ENCODE measurements at regions not wholly inside any gene's neighbourhood (a gene's known extent, or its start where the extent isn't known, plus 50 kb on each side); places are given as distances from the start of the nearest gene placed in this dataset.

DNA sequence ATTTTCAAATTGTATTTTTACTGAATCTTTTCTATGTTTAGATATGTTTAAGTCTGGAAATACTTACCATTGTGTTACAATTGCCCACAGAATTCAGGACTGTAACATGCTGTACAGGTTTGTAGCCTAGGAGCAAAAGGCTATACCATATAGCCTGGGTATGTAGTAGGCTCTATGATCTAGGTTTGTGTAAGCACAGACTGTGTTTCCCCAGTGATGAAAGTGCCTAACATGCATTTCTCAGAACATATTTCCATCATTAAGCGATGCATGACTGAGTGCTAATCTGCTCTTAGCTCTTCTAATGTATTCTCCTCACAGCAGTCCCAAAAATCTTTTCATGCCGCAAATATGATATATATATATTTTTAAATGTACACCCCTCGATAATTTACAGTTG lies 166.7 kb upstream of the PPP2R2B start:
- H4K20me1 ChIP-seq (ENCODE audit: insufficient read depth, low read length): no peaks in the 10 kb centered on the region
- Mint-ChIP-seq H3K27ac (ENCODE audit: unreplicated experiment) (no peak overlapping the region), H3K36me3 (ENCODE audit: low read depth, unreplicated experiment) (no peaks in the 10 kb centered on the region), H3K4me3 (ENCODE audit: unreplicated experiment) (no peak overlapping the region), H3K27me3 (ENCODE audit: low read depth, unreplicated experiment) (no peaks in the 10 kb centered on the region), H3K9me3 (ENCODE audit: unreplicated experiment) (no peaks in the 10 kb centered on the region), H3K4me1 (ENCODE audit: low read depth, unreplicated experiment) (peaks cover 20% of the 10 kb centered on the region)
- no peaks in the 10 kb centered on the region for H3K9me3 ChIP-seq (ENCODE audit: insufficient read depth, low read depth, low read length)
- H3K4me3 ChIP-seq (ENCODE audit: insufficient read depth, low read depth, low read length): no peak overlapping the region
- no peaks in the 10 kb centered on the region for H3K79me2 ChIP-seq (ENCODE audit: insufficient read depth, low read length)
- H3K4me2 ChIP-seq (ENCODE audit: low read length): no peak overlapping the region
- TF ChIP-seq EZH2 (IDR thresholded peaks at IDR 0.05; ENCODE audit: insufficient read depth, low read length): no peak
- TF ChIP-seq, protein P1, sequence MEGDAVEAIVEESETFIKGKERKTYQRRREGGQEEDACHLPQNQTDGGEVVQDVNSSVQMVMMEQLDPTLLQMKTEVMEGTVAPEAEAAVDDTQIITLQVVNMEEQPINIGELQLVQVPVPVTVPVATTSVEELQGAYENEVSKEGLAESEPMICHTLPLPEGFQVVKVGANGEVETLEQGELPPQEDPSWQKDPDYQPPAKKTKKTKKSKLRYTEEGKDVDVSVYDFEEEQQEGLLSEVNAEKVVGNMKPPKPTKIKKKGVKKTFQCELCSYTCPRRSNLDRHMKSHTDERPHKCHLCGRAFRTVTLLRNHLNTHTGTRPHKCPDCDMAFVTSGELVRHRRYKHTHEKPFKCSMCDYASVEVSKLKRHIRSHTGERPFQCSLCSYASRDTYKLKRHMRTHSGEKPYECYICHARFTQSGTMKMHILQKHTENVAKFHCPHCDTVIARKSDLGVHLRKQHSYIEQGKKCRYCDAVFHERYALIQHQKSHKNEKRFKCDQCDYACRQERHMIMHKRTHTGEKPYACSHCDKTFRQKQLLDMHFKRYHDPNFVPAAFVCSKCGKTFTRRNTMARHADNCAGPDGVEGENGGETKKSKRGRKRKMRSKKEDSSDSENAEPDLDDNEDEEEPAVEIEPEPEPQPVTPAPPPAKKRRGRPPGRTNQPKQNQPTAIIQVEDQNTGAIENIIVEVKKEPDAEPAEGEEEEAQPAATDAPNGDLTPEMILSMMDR (IDR thresholded peaks at IDR 0.05; ENCODE audit: insufficient read depth, low read depth, low read length): no peak
- H3K9ac ChIP-seq (ENCODE audit: low read length): no peak overlapping the region
- peaks cover 3% of the 10 kb centered on the region for H3K27me3 ChIP-seq (ENCODE audit: insufficient read depth, low read length)
- DNase-seq (ENCODE audit: low read depth): no peak
- no peak overlapping the region for H3K27ac ChIP-seq (ENCODE audit: low read depth, low read length)
- H2AFZ ChIP-seq (ENCODE audit: low read depth, low read length): no peak overlapping the region
- FAIRE-seq: no peak
- H3K4me1 ChIP-seq (ENCODE audit: insufficient read depth, low read length): no peaks in the 10 kb centered on the region
- H3K36me3 ChIP-seq (ENCODE audit: insufficient read depth, low read length): no peaks in the 10 kb centered on the region

DNA sequence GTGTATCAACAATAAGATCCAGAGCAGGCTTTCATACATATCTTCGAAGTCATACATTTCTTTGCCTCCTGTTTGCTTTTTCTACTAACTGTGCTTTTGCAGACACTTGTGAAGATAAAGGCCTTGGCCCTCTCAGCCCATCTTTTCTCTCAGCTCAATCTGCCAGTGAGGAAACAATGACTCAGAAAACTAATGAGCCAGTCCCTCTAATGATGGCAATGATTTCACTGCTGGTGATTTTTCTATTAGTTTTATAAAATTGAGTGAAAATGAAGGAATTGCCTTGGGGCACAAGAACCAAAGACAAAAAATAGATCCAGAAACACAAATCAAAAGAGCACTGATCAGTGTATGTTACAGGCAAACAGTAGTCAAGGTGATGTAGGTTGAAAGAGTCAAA lies 167.7 kb upstream of the PPP2R2B start:
- no peaks in the 10 kb centered on the region for H4K20me1 ChIP-seq (ENCODE audit: insufficient read depth, low read length)
- H3K4me3 ChIP-seq (ENCODE audit: insufficient read depth, low read depth, low read length): no peak overlapping the region
- no peak for TF ChIP-seq EZH2 (IDR thresholded peaks at IDR 0.05; ENCODE audit: insufficient read depth, low read length)
- TF ChIP-seq, protein P1 (IDR thresholded peaks at IDR 0.05; ENCODE audit: insufficient read depth, low read depth, low read length): no peak
- no peaks in the 10 kb centered on the region for H3K36me3 ChIP-seq (ENCODE audit: insufficient read depth, low read length)
- Mint-ChIP-seq H3K27me3 (ENCODE audit: low read depth, unreplicated experiment) (no peaks in the 10 kb centered on the region), H3K9me3 (ENCODE audit: unreplicated experiment) (no peaks in the 10 kb centered on the region), H3K36me3 (ENCODE audit: low read depth, unreplicated experiment) (no peaks in the 10 kb centered on the region), H3K27ac (ENCODE audit: unreplicated experiment) (no peak overlapping the region), H3K4me3 (ENCODE audit: unreplicated experiment) (no peak overlapping the region), H3K4me1 (ENCODE audit: low read depth, unreplicated experiment) (peaks cover 21% of the 10 kb centered on the region)
- H3K9ac ChIP-seq (ENCODE audit: low read length): no peak overlapping the region
- H3K79me2 ChIP-seq (ENCODE audit: insufficient read depth, low read length): no peaks in the 10 kb centered on the region
- no peaks in the 10 kb centered on the region for H3K4me1 ChIP-seq (ENCODE audit: insufficient read depth, low read length)
- H2AFZ ChIP-seq (ENCODE audit: low read depth, low read length): no peak overlapping the region
- peaks cover 3% of the 10 kb centered on the region for H3K27me3 ChIP-seq (ENCODE audit: insufficient read depth, low read length)
- FAIRE-seq: no peak
- no peak overlapping the region for H3K4me2 ChIP-seq (ENCODE audit: low read length)
- no peaks in the 10 kb centered on the region for H3K9me3 ChIP-seq (ENCODE audit: insufficient read depth, low read depth, low read length)
- peak; percentile 23 for DNase-seq (ENCODE audit: low read depth)
- no peak overlapping the region for H3K27ac ChIP-seq (ENCODE audit: low read depth, low read length)

DNA sequence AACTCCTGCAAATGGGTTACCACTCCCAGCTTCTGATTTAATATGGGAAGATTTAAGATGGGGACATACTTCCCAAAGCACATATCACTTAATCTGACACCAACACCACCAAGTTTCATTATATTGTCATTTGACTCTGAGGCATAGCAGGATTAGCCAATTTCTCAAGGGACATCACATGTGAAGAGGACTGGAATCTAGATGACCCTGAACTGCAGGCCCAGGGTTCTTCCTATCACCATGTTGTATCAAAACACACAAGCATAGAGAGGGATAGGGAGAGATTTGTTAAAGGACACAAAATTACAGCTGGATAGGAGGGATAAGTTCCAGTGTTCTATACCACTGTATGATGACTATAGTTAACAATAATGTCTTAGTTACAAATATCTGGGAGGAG lies 168.3 kb upstream of the PPP2R2B start:
- Histone ChIP-seq H3K9ac (ENCODE audit: low read length) (no peak overlapping the region), H3K4me1 (ENCODE audit: insufficient read depth, low read length) (no peaks in the 10 kb centered on the region), H2AFZ (ENCODE audit: low read depth, low read length) (no peak overlapping the region), H3K9me3 (ENCODE audit: insufficient read depth, low read depth, low read length) (no peaks in the 10 kb centered on the region), H3K4me2 (ENCODE audit: low read length) (no peak overlapping the region), H3K36me3 (ENCODE audit: insufficient read depth, low read length) (no peaks in the 10 kb centered on the region), H3K4me3 (ENCODE audit: insufficient read depth, low read depth, low read length) (no peak overlapping the region), H3K27ac (ENCODE audit: low read depth, low read length) (no peak overlapping the region), H4K20me1 (ENCODE audit: insufficient read depth, low read length) (no peaks in the 10 kb centered on the region), H3K79me2 (ENCODE audit: insufficient read depth, low read length) (no peaks in the 10 kb centered on the region), H3K27me3 (ENCODE audit: insufficient read depth, low read length) (peaks cover 3% of the 10 kb centered on the region)
- peaks cover 23% of the 10 kb centered on the region for H3K4me1 Mint-ChIP-seq (ENCODE audit: low read depth, unreplicated experiment)
- DNase-seq (ENCODE audit: low read depth): no peak
- no peak overlapping the region for H3K27ac Mint-ChIP-seq (ENCODE audit: unreplicated experiment)
- H3K27me3 Mint-ChIP-seq (ENCODE audit: low read depth, unreplicated experiment): no peaks in the 10 kb centered on the region
- FAIRE-seq: no peak
- H3K9me3 Mint-ChIP-seq (ENCODE audit: unreplicated experiment): no peaks in the 10 kb centered on the region
- no peaks in the 10 kb centered on the region for H3K36me3 Mint-ChIP-seq (ENCODE audit: low read depth, unreplicated experiment)
- no peak overlapping the region for H3K4me3 Mint-ChIP-seq (ENCODE audit: unreplicated experiment)
- TF ChIP-seq, protein P1 (IDR thresholded peaks at IDR 0.05; ENCODE audit: insufficient read depth, low read depth, low read length): no peak
- no peak for TF ChIP-seq EZH2 (IDR thresholded peaks at IDR 0.05; ENCODE audit: insufficient read depth, low read length)

Data from astrocyte (in vitro differentiated cells and primary cell).